ENCODE measurements at regions not wholly inside any gene's neighbourhood (a gene's known extent, or its start where the extent isn't known, plus 50 kb on each side); places are given as distances from the start of the nearest gene placed in this dataset.

- Mint-ChIP-seq H3K27ac (no peak overlapping the region), H3K27me3 (ENCODE audit: insufficient read depth) (no peaks in the 10 kb centered on the region), H3K9me3 (0 out of 2 replicates have a peak, but pooled peaks cover 4% of the 10 kb centered on the region), H3K36me3 (ENCODE audit: low read depth) (no peaks in the 10 kb centered on the region), H3K4me3 (no peak overlapping the region), H3K4me1 (ENCODE audit: low read depth) (no peaks in the 10 kb centered on the region)
- DNase-seq: no peak
- no peak for TF ChIP-seq CTCF (IDR thresholded peaks at IDR 0.05)
Measured at GRCh38 chrX:43003204-43003565, 225.2 kb upstream of the PPP1R2C start.

- Mint-ChIP-seq H3K36me3 (ENCODE audit: low read depth) (no peaks in the 10 kb centered on the region), H3K27ac (no peak overlapping the region), H3K4me1 (ENCODE audit: low read depth) (no peaks in the 10 kb centered on the region), H3K27me3 (ENCODE audit: insufficient read depth) (no peaks in the 10 kb centered on the region), H3K9me3 (0 out of 2 replicates have a peak, but pooled peaks cover 4% of the 10 kb centered on the region), H3K4me3 (no peak overlapping the region)
- no peak for DNase-seq
- no peak for TF ChIP-seq CTCF (IDR thresholded peaks at IDR 0.05)
Measured at GRCh38 chrX:43003939-43004338, 226.0 kb upstream of the PPP1R2C start.

- no peak for DNase-seq
- Mint-ChIP-seq H3K4me3 (no peak overlapping the region), H3K27ac (no peak overlapping the region), H3K27me3 (ENCODE audit: insufficient read depth) (no peaks in the 10 kb centered on the region), H3K36me3 (ENCODE audit: low read depth) (no peaks in the 10 kb centered on the region), H3K4me1 (ENCODE audit: low read depth) (no peaks in the 10 kb centered on the region), H3K9me3 (0 out of 2 replicates have a peak, but pooled peaks cover 4% of the 10 kb centered on the region)
- TF ChIP-seq CTCF (IDR thresholded peaks at IDR 0.05): no peak
Measured at GRCh38 chrX:43005561-43005960, 227.6 kb upstream of the PPP1R2C start.

- Mint-ChIP-seq H3K9me3 (0 out of 2 replicates have a peak, but pooled peaks cover 4% of the 10 kb centered on the region), H3K36me3 (ENCODE audit: low read depth) (no peaks in the 10 kb centered on the region), H3K27ac (no peak overlapping the region), H3K4me1 (ENCODE audit: low read depth) (no peaks in the 10 kb centered on the region), H3K27me3 (ENCODE audit: insufficient read depth) (no peaks in the 10 kb centered on the region), H3K4me3 (no peak overlapping the region)
- no peak for TF ChIP-seq CTCF (IDR thresholded peaks at IDR 0.05)
- no peak for DNase-seq
Measured at GRCh38 chrX:43008356-43008755, 230.4 kb upstream of the PPP1R2C start.

- no peaks in the 10 kb centered on the region for H3K27me3 Mint-ChIP-seq (ENCODE audit: insufficient read depth)
- no peak for TF ChIP-seq CTCF (IDR thresholded peaks at IDR 0.05)
- no peak overlapping the region for H3K4me3 Mint-ChIP-seq
- DNase-seq: no peak
- H3K4me1 Mint-ChIP-seq (ENCODE audit: low read depth): no peaks in the 10 kb centered on the region
- no peak overlapping the region for H3K27ac Mint-ChIP-seq
- H3K9me3 Mint-ChIP-seq: peaks cover 11% of the 10 kb centered on the region; the same call in 1 of the 2 replicates
- no peaks in the 10 kb centered on the region for H3K36me3 Mint-ChIP-seq (ENCODE audit: low read depth)
Measured at GRCh38 chrX:43016021-43016420, 238.1 kb upstream of the PPP1R2C start.

- no peak for TF ChIP-seq CTCF (IDR thresholded peaks at IDR 0.05)
- Mint-ChIP-seq H3K36me3 (ENCODE audit: low read depth) (no peaks in the 10 kb centered on the region), H3K4me1 (ENCODE audit: low read depth) (no peaks in the 10 kb centered on the region), H3K9me3 (peaks cover 17% of the 10 kb centered on the region; the same call in 1 of the 2 replicates), H3K4me3 (no peak overlapping the region), H3K27me3 (ENCODE audit: insufficient read depth) (no peaks in the 10 kb centered on the region), H3K27ac (no peak overlapping the region)
- no peak for DNase-seq
Measured at GRCh38 chrX:43018031-43018430, 240.1 kb upstream of the PPP1R2C start.

Measured in HFFc6 (cell line).